ENCODE measurements at regions not wholly inside any gene's neighbourhood (a gene's known extent, or its start where the extent isn't known, plus 50 kb on each side); places are given as distances from the start of the nearest gene placed in this dataset.

DNA sequence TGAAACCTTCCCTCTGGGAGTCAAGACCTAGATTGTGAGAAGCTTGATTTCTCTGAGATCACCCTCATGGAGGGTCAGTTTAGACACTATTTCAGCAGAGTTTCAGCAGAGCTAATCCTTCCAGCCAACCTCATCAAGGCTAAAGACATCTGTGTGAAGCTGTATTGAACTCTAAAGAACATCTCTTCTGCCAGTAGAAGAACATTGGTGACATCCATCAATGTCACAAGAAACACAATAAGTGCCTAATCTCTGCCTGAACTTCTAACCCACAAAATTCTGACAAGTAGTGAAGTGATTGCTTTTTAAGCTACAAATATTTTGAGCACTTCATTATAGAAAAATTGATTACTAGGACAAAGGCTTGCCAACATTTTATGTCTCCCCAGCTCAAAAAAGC, 475.8 kb upstream of the PCDH20 start:
- Histone ChIP-seq H3K4me3 (replicated peaks in 1 of 3; ENCODE audit: insufficient read depth in 1 of 3, low read depth in 2 of 3, low read length in 3 of 3) (no peak overlapping the region), H3K9me3 (ENCODE audit: low read length) (no peaks in the 10 kb centered on the region), H2AFZ (ENCODE audit: low read length) (no peak overlapping the region), H3K36me3 (replicated peaks in 1 of 2; ENCODE audit: control insufficient read depth in 1 of 2, insufficient read depth in 2 of 2, low read length in 2 of 2) (no peaks in the 10 kb centered on the region), H3K27me3 (ENCODE audit: control insufficient read depth in 1 of 2, insufficient read depth in 2 of 2, low read length in 2 of 2) (no peaks in the 10 kb centered on the region), H3K27ac (ENCODE audit: extremely low read length, insufficient read depth, low read length) (no peak overlapping the region), H3K4me2 (ENCODE audit: low read depth, low read length) (no peak overlapping the region), H3K9ac (ENCODE audit: insufficient read depth, low read depth, low read length) (no peak overlapping the region), H4K20me1 (ENCODE audit: insufficient read depth, low read length) (no peaks in the 10 kb centered on the region), H3K4me1 (ENCODE audit: insufficient read depth, low read length) (no peaks in the 10 kb centered on the region), H3K79me2 (ENCODE audit: insufficient read depth, low read length) (no peaks in the 10 kb centered on the region)
- DNase-seq (ENCODE audit: low spot score) (no peak), FAIRE-seq (no peak), ATAC-seq (no peak)
- POLR2A ChIA-PET = no interaction called here
- intact Hi-C loops (cut with micrococcal nuclease; ENCODE audit: unreplicated experiment) = no loop called here
- BruUV-seq (replicated peaks) = no TSS peak
- in situ Hi-C loops (cut with HindIII; ENCODE audit: extremely low pct_ligation_motif_present, low pct_unique_long_range_greater_than_20kb) = no loop called here
- CTCF ChIA-PET (ENCODE audit: low intra/inter-chr PET ratio, low total read pairs) = no interaction called here
- no peak for TF ChIP-seq RORA (CRISPR knock-in tag; IDR thresholded peaks at IDR 0.05)
- no peak for TF ChIP-seq MATR3 (CRISPR knock-in tag; IDR thresholded peaks at IDR 0.05)
- TF ChIP-seq, protein P1, sequence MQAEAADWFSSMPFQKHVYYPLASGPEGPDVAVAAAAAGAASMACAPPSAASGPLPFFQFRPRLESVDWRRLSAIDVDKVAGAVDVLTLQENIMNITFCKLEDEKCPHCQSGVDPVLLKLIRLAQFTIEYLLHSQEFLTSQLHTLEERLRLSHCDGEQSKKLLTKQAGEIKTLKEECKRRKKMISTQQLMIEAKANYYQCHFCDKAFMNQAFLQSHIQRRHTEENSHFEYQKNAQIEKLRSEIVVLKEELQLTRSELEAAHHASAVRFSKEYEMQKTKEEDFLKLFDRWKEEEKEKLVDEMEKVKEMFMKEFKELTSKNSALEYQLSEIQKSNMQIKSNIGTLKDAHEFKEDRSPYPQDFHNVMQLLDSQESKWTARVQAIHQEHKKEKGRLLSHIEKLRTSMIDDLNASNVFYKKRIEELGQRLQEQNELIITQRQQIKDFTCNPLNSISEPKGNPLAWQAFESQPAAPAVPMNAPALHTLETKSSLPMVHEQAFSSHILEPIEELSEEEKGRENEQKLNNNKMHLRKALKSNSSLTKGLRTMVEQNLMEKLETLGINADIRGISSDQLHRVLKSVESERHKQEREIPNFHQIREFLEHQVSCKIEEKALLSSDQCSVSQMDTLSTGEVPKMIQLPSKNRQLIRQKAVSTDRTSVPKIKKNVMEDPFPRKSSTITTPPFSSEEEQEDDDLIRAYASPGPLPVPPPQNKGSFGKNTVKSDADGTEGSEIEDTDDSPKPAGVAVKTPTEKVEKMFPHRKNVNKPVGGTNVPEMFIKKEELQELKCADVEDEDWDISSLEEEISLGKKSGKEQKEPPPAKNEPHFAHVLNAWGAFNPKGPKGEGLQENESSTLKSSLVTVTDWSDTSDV (CRISPR knock-in tag; IDR thresholded peaks at IDR 0.05) = no peak
- no peak for TF ChIP-seq ZFP36L2 (CRISPR knock-in tag; IDR thresholded peaks at IDR 0.05)
- TF ChIP-seq PLRG1 (conservative IDR thresholded peaks at IDR 0.05) = no peak
- no peak for TF ChIP-seq NFRKB (IDR thresholded peaks at IDR 0.05)
- TF ChIP-seq, protein P2, sequence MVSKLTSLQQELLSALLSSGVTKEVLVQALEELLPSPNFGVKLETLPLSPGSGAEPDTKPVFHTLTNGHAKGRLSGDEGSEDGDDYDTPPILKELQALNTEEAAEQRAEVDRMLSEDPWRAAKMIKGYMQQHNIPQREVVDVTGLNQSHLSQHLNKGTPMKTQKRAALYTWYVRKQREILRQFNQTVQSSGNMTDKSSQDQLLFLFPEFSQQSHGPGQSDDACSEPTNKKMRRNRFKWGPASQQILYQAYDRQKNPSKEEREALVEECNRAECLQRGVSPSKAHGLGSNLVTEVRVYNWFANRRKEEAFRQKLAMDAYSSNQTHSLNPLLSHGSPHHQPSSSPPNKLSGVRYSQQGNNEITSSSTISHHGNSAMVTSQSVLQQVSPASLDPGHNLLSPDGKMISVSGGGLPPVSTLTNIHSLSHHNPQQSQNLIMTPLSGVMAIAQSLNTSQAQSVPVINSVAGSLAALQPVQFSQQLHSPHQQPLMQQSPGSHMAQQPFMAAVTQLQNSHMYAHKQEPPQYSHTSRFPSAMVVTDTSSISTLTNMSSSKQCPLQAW (CRISPR knock-in tag; IDR thresholded peaks at IDR 0.05) = no peak
- TF ChIP-seq SMYD3 (CRISPR knock-in tag; IDR thresholded peaks at IDR 0.05) = no peak
- TF ChIP-seq ZNF484 (CRISPR knock-in tag; IDR thresholded peaks at IDR 0.05; ENCODE audit: borderline replicate concordance, low read depth) = no peak
- TF ChIP-seq ZKSCAN5 (CRISPR knock-in tag; IDR thresholded peaks at IDR 0.05) = no peak
- no peak for TF ChIP-seq ZNF124 (CRISPR knock-in tag; IDR thresholded peaks at IDR 0.05)
- no peak for TF ChIP-seq ZNF672 (CRISPR knock-in tag; IDR thresholded peaks at IDR 0.05)
- TF ChIP-seq SP140L (CRISPR knock-in tag; IDR thresholded peaks at IDR 0.05; ENCODE audit: borderline replicate concordance) = no peak
- no peak for TF ChIP-seq CCAR2 (optimal IDR thresholded peaks at IDR 0.05; ENCODE audit: low read depth, low read length)
- TF ChIP-seq, protein P3, sequence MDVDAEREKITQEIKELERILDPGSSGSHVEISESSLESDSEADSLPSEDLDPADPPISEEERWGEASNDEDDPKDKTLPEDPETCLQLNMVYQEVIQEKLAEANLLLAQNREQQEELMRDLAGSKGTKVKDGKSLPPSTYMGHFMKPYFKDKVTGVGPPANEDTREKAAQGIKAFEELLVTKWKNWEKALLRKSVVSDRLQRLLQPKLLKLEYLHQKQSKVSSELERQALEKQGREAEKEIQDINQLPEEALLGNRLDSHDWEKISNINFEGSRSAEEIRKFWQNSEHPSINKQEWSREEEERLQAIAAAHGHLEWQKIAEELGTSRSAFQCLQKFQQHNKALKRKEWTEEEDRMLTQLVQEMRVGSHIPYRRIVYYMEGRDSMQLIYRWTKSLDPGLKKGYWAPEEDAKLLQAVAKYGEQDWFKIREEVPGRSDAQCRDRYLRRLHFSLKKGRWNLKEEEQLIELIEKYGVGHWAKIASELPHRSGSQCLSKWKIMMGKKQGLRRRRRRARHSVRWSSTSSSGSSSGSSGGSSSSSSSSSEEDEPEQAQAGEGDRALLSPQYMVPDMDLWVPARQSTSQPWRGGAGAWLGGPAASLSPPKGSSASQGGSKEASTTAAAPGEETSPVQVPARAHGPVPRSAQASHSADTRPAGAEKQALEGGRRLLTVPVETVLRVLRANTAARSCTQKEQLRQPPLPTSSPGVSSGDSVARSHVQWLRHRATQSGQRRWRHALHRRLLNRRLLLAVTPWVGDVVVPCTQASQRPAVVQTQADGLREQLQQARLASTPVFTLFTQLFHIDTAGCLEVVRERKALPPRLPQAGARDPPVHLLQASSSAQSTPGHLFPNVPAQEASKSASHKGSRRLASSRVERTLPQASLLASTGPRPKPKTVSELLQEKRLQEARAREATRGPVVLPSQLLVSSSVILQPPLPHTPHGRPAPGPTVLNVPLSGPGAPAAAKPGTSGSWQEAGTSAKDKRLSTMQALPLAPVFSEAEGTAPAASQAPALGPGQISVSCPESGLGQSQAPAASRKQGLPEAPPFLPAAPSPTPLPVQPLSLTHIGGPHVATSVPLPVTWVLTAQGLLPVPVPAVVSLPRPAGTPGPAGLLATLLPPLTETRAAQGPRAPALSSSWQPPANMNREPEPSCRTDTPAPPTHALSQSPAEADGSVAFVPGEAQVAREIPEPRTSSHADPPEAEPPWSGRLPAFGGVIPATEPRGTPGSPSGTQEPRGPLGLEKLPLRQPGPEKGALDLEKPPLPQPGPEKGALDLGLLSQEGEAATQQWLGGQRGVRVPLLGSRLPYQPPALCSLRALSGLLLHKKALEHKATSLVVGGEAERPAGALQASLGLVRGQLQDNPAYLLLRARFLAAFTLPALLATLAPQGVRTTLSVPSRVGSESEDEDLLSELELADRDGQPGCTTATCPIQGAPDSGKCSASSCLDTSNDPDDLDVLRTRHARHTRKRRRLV (CRISPR knock-in tag; IDR thresholded peaks at IDR 0.05) = no peak
- TF ChIP-seq BCL6 (CRISPR knock-in tag; IDR thresholded peaks at IDR 0.05) = no peak
- TF ChIP-seq STAT5B (CRISPR knock-in tag; IDR thresholded peaks at IDR 0.05) = no peak
- TF ChIP-seq PTBP1 (IDR thresholded peaks at IDR 0.05; ENCODE audit: low read depth, low read length, poor library complexity, severe bottlenecking) = no peak
- TF ChIP-seq FOXC1 (CRISPR knock-in tag; IDR thresholded peaks at IDR 0.05; ENCODE audit: borderline replicate concordance) = no peak
